ENCODE measurements at regions not wholly inside any gene's neighbourhood (a gene's known extent, or its start where the extent isn't known, plus 50 kb on each side); places are given as distances from the start of the nearest gene placed in this dataset.
"Not testable (repeated sequence)": the region's sequence is repeated elsewhere in the genome, so short reads cannot be mapped to it uniquely, and the experiment has no call there.

DNA sequence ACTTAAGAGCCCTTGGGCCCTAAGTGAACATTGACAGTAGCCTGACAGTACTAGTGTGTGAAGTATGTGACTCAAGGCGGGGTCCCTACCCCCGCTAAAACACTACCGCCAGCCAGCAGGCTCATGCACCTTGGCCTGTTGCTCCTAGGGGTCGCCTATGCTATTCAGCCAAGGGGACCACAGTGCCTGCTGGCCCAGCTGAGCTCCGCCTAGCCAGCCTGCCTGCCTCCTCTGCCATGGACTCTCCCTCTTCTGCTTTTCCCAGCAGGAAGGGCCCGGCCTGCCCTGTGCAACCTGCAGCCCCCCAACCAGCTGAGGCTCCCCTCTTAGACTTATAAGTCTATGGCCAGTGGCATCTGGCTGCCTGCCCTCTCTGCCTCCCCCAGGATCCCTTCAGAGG, 193.1 kb downstream of the MSX2 start:
- not testable (repeated sequence) for DNase-seq (ENCODE audit: low read depth in 3 of 3)

DNA sequence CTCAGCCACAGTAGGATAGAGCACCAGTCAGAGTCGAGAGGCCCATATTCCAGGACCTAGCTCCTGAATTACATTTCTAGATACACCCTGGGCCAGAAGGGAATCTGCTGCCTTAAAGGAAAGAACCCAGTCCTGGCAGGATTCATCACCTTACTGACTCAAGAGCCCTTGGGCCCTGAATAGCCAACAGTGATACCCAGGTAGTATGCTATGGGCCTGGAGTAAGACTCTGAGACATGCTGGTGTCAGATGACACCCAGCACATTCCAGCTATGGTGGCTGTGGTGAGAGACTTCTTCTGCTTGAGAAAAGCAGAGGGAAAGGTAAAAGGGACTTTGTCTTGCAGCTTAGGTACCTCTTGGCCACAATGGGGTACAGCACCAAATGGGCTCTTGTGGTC, 192.5 kb downstream of the MSX2 start:
- DNase-seq (ENCODE audit: low read depth in 3 of 3), result not testable (repeated sequence)

DNA sequence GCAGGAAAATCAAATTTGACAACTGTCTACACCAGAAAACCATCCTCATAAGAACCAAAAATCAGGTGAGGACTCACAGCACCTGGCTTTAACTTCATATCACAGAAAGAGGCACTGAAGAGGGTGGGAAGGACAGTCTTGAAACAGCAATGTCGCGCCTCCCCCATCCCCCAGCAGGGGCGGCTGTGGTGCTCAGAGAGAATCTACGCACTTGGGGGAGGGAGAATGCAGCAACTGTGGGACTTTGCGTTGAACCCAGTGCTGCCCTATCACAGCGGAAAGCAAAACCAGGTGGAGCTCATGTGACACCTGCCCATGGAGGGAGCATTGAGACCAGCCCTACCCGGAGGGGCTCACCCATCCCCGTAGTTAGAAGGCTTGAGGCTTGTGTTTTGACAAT, 191.8 kb downstream of the MSX2 start:
- DNase-seq (ENCODE audit: low read depth in 3 of 3), result no peak

DNA sequence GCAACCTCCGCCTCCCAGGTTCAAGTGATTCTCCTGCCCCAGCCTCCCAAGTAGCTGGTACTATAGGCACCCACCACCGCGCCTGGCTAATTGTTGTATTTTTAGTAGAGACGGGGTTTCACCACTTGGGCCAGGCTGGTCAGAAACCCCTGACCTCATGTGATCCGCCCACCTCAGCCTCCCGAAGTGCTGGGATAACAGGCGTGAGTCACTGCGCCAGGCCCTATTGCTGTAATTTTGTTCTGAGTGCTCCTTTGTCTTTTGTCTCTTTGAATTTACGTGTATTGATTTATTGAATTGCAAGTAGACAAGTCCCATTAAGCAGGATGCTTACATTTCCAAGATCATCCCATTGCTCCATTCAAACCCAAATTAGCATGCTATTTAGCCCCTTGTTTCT, 186.7 kb downstream of the MSX2 start:
- no peak for DNase-seq (ENCODE audit: low read depth in 3 of 3)

DNA sequence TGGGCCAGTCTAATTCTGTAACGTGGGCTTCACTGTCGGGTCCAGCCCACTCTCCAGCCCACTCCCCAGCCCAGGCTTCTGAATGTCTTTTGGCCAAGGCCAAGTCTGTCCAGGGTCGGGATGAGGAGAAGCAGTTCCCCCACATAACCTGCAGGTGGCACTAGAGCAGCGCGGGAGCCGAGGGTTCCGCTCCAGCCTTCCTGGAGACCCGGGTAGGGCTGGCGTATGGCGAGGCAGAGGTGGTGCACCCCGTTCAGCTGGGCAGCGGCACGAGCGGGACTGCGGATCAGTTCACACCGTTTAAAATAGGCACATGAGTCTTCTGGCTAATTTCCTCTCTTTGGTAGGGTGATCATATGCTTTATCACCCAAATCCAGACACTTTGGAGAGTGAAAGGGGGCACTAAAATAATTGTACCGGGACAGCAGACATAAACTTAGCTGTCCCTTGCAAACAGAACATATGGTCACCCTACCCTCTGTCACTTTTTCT, 185.9 kb downstream of the MSX2 start:
- DNase-seq (ENCODE audit: low read depth in 3 of 3), result peak; percentile 30 to 34 (median 32)

DNA sequence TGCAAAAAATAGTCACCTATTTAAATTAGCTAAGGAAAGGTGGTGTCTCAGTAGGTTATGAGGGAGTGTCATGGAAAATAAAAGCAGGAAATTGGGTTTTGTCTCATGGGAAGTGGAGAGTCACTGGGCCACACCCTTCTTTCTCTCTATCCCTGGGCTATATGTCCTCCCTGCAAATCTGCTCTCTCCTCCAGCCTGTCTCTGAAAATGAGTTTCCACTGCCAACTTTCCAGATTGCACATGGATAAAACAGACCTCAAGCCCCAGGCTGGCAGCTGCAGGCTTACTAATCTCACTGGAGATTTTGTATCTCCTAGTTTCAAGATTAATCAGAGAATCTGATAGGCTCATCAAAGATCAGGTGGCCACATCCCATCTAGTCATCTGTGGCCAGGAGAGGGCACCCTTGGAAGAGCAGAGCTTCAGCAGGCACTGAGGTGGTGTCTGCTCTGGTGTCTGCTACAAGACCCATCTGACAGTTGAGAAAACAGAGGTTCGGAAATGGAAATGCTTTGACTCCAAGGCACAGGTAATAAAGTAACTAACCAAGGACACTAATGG, 178.9 kb downstream of the MSX2 start:
- no peak for DNase-seq (ENCODE audit: low read depth in 3 of 3)

DNA sequence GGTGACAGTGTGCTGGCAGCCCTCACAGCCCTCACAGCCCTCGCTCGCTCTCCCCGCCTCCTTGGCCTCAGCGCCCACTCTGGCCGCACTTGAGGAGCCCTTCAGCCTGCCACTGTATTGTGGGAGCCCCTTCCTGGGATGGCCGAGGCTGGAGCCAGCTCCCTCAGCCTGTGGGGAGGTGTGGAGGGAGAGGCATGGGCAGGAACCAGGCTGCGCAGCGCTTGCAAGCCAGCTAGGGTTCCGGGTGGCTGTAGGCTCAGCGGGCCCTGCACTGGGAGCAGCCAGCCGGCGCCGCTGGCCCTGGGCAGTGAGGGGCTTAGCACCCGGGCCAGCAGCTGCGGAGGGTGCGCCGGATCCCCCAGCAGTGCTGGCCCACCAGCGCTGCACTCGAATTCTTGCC, 177.0 kb downstream of the MSX2 start:
- no peak for DNase-seq (ENCODE audit: low read depth in 3 of 3)

DNA sequence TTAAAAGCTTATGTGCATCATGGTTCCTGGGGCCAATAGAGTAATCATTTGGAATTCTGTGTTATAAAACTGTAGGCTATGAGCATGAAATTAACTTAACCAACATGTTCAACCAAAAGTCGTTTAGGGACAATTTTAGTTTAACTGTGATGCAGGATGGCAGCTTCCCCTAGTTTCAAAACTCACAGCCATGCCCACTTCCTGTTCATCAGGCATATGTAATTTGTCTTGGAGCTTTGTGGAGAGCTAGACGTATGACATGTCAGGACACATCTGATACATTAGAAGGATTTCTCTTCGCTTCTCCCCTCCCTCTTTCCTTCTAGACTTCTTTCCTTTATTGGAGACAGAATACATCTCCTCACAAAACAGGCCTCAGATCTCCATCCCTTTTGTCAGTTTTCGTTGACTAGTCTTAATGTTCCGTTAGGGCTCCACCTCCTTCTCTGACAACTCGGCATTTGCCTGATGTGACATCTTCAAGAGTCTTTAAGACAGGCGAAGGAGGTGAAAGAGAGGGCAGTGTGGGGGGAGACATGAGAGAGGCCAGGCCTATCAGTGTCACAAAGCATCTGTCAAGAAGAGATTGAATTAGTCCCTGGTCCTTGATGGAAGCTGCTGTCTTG, 176.0 kb downstream of the MSX2 start:
- no peak for DNase-seq (ENCODE audit: low read depth in 3 of 3)

DNA sequence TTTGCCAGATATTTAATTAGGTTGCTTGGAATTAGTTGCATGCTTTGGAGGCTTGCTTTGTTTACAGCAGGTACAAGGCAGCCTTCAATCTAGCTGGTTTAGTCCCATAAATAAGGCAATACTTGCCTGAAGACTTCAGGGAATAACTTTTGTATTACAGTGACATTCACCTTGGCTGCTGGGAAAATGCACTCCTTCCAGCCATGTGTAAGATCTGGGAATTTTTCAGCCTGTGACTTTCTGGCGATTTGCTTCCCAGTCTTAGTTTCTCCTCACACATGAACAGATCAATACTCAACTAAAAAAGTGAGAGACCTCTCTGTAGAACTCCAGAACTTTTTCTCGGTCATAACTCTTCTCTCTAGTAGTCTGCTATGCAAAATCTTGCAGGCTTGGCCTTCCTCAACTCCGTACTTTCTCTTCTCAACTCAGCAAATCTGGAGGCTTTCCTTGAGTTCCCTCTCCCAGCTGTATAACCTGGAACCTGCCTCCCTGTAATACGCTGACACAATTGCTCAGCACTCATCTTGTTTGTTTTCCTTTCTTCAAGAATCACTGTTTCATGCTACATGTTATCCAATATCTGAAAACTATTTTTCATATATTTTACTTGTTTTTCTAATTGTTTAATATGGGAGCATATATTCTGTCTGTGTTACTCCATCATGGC, 173.0 kb downstream of the MSX2 start:
- no peak for DNase-seq (ENCODE audit: low read depth in 3 of 3)

DNA sequence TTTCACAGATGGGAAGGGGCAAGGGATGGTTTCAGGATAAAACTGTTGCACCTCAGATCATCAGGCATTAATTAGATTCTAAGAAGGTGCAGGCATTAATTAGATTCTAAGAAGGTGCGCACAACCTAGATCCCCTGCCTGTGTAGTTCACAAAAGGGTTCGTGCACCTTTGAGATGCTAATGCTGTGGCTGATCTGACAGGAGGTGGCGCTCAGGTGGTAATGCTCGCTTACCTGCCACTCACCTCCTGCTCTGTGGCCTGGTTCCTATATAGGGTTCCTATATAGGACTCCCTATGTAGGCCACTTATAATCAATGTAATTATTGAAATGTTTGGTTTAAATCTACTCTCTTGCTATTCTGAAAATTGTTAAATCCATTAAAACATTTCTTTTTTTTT, 171.0 kb downstream of the MSX2 start:
- DNase-seq (ENCODE audit: low read depth in 3 of 3), result no peak

DNA sequence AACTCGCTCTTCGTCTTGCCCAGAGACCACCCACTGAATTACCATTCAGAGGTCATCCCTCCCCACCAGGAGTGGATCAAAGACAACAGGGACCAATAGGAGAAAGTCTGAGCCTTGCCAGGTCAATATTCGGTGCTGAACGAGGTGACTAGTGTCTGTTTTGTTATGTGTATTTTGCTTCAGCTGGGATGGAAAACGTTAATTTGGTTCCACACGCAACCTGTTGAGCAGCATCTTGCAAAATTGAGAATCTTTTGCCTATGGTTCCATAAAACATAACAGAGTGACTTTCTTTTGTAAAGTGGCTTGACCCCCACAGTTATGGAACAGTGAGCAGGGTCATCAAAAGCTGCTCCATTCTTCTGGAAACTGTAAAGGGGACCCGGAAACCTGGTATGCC, 168.4 kb downstream of the MSX2 start:
- DNase-seq (ENCODE audit: low read depth in 3 of 3), result no peak

DNA sequence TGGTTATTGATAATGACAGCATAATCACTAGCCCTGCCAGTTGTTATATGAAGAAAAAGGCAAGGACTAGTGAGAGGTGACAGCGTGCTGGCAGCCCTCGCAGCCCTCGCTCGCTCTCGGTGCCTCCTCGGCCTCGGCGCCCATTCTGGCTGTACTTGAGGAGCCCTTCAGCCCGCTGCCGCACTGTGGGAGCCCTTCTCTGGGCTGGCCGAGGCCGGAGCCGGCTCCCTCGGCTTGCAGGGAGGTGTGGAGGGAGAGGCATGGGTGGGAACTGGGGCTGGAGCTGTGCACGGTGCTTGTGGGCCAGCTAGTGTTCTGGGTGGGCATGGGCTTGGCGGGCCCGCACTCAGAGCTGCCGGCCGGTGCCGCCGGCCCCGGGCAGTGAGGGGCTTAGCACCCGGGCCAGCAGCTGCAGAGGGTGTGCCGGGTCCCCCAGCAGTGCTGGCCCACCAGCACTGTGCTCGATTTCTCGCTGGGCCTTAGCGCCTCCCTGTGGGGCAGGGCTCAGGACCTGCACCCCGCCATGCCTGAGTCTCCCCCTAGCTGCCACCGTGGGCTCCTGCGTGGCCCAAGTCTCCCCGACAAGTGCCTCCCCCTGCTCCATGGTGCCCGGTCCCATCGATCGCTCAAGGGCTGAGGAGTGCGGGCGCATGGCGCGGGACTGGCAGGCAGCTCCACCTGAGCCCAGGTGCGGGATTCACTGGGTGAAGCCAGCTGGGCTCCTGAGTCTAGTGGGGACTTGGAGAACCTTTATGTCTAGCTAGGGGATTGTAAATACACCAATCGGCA, 156.2 kb downstream of the MSX2 start:
- not testable (repeated sequence) for DNase-seq (ENCODE audit: low read depth in 3 of 3)

DNA sequence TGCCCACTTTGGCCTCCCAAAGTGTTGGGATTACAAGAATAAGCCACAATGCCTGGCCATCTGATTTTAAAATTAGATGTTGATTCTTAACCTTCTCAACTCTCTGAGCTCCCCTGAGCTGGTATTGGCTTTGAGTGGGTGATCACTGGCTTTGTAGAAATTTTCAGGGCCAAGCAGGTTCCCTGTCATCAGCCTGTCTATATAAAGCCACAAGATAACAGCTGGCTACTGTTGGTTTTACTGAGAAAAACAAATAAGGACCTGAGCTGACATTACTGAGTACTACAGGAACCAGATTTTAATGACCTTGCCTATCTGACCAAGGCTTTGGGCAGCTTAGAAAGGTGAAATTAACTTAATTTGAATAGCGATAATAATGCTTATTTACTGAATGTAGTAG, 153.6 kb downstream of the MSX2 start:
- DNase-seq (ENCODE audit: low read depth in 3 of 3), result no peak

DNA sequence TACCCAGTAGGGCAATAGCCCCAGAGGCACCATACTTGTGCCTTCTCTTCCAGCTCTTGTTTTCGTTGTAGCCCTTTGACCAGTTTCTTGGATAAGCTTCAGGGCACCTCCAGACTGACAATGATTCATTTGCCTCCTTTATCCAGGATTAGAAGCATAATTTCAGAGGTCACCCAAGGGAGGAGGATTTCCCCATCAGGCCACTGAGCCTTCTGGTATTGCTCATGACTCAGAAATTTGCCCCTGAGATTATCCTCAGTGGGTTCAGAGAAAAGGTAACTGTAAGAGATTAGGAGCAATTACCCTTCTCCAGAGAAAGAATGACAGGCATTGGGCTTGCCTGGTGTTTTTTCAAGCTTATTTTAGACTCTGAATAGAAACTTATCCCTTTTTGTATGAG, 147.9 kb downstream of the MSX2 start:
- no peak for DNase-seq (ENCODE audit: low read depth in 3 of 3)

DNA sequence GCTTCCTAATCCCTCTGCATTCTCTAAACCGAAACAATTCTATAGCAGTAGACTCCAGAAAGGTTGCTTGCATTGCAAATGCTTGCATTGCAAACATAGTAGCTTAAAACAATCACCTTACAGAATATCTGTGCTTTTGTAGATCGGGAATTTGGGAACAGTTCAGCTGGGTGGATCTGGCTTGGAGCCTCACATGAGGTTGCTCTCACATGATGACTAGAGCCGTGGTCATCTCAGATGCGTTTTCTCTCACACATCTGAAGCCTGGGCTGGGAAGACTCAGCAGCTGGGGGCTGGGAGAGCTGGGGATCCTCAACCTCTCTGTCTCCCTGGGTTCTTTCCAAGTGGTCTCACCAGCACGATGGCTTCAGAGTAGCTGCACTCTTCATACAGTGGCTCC, 127.8 kb downstream of the MSX2 start:
- no peak for DNase-seq (ENCODE audit: low read depth in 3 of 3)

DNA sequence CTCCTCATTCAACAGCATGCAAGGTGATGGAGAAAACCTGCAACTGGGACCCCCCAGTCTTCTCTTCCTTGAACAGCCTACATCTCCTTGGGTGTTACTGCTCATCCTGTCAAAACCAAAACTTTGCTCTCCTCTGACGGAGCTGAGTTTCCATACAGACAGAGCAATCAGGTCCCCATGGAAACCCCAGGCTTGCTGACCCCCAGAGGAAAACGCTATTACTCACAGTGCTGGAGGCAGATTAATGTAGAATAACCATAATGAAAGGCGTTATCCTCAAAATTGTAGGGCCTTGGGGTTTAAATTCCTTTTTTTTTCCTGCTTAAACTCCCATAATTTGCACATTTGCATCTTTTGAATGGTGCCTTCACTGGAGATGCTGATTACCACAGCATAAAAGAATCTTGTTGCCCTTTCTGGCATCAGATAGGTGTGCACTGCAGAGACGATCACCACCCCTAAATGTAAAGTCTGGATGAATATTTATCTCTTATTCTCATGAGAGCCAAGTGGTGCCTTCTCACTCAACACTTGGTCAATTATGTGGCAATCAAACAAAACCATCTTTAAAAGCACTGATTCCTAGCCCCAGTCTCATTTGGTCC, 126.3 kb downstream of the MSX2 start:
- DNase-seq (ENCODE audit: low read depth in 3 of 3), result no peak

DNA sequence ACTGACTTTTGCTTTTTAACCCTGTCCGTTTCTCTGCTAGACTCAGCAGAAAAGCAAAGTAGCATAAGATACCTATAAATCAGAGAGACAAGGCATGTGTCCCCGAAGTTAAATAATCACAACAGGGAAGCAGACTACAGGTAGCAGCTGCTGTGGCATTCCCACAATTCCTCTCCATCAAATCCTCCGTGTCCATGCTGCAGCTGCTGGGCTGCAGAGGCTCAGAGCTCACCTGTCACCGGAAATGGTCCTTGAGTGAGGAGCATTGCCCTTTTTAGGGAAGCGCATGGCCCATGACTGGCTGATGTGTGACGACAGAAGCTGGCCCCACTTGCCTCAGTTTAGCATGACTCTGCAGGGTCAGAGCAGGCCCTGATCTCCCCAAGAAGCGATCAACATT, 125.0 kb downstream of the MSX2 start:
- DNase-seq (ENCODE audit: low read depth in 3 of 3), result no peak

DNA sequence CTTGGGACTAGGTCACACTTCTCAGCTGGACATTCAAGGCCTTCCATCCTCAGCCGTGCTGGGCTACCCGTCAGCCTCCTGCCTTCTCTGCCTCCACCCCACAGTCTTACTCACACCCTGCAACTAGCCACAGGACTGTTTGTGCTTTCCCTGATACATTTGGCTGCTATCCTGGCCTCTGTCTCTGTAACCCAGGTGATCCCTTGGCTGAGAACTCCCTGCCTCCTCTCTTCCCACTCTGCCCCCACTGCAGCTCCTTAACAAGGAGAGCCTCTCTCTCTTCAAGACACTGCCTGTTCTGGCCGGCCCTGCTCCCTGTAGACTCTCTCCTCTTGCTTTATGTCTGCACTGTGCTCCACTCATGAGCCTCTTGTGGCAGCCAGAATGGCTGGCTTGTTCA, 120.6 kb downstream of the MSX2 start:
- DNase-seq (ENCODE audit: low read depth in 3 of 3), result no peak

DNA sequence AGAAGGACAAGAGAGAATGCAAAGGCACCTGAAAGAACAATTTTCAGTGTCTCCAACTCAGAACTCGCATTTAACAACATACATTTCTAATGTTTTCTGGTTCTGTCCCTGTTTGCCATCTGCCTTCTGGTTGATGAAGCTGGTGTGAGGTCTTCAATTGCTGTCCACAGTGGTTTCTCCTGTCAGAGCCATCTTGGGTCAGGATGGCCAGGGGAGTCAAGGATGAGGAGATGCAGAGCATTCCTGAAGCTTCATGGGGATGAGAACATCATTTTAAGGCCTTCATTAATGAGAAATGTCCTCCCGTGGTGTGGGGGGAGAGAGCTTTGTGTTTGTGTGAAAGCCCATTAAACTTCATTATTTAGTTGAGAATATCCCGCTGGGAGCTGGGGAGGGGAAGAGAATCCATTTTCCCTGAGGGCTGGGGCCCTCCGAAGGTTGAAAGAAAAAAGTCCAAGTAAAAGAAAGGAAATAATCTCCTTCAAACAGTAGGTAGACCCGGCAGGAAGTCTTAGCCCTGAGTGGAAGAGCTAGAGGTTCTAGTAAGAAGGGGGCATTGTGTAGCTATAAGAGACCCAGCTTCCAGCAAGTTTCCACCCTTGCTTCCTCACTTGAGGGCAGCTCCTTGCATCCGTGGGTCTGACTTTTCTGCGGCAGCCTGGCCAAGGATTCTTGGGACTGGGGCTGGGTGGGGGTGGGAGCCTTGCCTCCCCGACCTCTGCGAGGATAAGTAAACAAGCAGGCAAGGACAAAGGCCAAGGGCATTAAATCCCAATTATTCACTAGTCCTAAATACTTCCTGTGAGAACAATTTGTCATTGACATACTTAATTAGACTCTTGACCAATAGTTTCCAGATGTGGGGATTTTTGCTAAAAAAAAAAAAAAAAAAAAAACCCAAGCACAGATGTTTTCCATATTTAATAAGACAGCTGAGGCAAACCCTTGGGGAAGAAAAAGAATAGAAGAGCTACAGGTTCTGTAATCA, 119.2 kb downstream of the MSX2 start:
- no peak for DNase-seq (ENCODE audit: low read depth in 3 of 3)

DNA sequence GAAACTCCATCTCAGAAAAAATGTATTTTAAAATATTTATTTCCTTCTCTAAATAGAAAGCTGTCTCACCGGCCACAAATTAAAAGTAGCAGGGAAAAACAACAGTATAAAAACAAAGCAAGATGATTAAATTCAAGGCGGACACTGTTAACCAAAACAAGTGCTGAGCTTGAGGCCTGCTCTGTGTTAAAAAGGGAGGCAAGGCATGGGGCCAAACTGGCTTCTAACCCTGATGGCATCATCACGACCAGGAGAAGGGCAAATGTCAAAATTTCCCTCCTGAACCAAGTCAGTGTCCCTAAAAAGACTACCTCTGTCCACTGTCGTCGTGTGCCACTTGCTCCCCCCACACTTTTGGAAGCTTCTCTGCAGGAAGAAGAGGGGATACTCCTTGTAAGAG, 116.1 kb downstream of the MSX2 start:
- DNase-seq (ENCODE audit: low read depth in 3 of 3), result no peak

DNA sequence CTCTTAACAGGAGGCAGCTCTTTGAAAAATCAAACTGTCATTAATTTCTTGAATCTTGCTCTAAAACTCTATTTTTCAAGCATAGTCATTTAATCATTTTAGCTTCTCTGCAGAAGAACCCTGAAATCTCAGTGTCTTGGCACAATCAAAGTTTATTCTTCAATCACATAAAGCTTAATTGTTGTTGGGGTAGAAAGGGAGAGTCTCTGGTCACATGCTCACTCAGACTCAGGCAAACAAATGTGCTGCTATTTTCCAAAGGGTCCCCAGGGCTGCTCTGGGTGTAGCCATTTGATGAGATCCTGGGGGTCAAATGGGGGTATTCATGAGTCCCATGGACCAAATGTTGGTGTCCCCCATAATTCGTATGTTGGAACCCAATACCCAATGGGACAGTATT, 114.8 kb downstream of the MSX2 start:
- DNase-seq (ENCODE audit: low read depth in 3 of 3), result no peak
